Astrocyte (in vitro differentiated cells and primary cell): ENCODE measurements at regions not wholly inside any gene's neighbourhood (a gene's known extent, or its start where the extent isn't known, plus 50 kb on each side); places are given as distances from the start of the nearest gene placed in this dataset.
"Not testable (repeated sequence)": the region's sequence is repeated elsewhere in the genome, so short reads cannot be mapped to it uniquely, and the experiment has no call there.

Experiments
- DNase-seq: peaks from one replicate; pipeline ENCODE4 v3.0.0-alpha.2; 2010; ENCODE audit warnings: low read depth
- FAIRE-seq: peaks from 2 replicates; lab custom pipeline; 2011; peaks lifted over from hg19 to GRCh38; lab: Jason Lieb, UNC
- H2AFZ ChIP-seq: 2 replicates; pipeline ENCODE4 v1.6.0; 2012; ENCODE audit warnings: low read depth, low read length, inconsistent platforms
- H3K27ac ChIP-seq: 2 replicates; pipeline ENCODE4 v1.5.1; 2011; ENCODE audit warnings: low read depth, low read length, inconsistent platforms
- H3K27me3 ChIP-seq: 2 replicates; pipeline ENCODE4 v1.6.0; 2011; ENCODE audit warnings: low read length, inconsistent platforms; ENCODE audit not compliant: insufficient read depth
- H3K36me3 ChIP-seq: 2 replicates; pipeline ENCODE4 v1.5.1; 2011; ENCODE audit warnings: low read length, inconsistent platforms; ENCODE audit not compliant: insufficient read depth
- H3K4me1 ChIP-seq: 2 replicates; pipeline ENCODE4 v1.5.1; 2011; ENCODE audit warnings: low read length, inconsistent platforms; ENCODE audit not compliant: insufficient read depth
- H3K4me2 ChIP-seq: 2 replicates; pipeline ENCODE4 v1.6.0; 2012; ENCODE audit warnings: low read length, inconsistent platforms
- H3K4me3 ChIP-seq: 2 replicates; pipeline ENCODE4 v1.5.1; 2011; ENCODE audit warnings: low read depth, mild to moderate bottlenecking, low read length, inconsistent platforms; ENCODE audit not compliant: insufficient read depth
- H3K79me2 ChIP-seq: 2 replicates; pipeline ENCODE4 v1.6.0; 2012; ENCODE audit warnings: mild to moderate bottlenecking, low read length, inconsistent platforms; ENCODE audit not compliant: insufficient read depth
- H3K9ac ChIP-seq: 2 replicates; pipeline ENCODE4 v1.6.0; 2012; ENCODE audit warnings: mild to moderate bottlenecking, low read length, inconsistent platforms
- H3K9me3 ChIP-seq: 2 replicates; pipeline ENCODE4 v1.5.1; 2012; ENCODE audit warnings: low read depth, mild to moderate bottlenecking, low read length, inconsistent platforms; ENCODE audit not compliant: insufficient read depth
- H4K20me1 ChIP-seq: 2 replicates; pipeline ENCODE4 v1.6.0; 2012; ENCODE audit warnings: low read length, inconsistent platforms; ENCODE audit not compliant: insufficient read depth
- H3K27ac Mint-ChIP-seq: one replicate; pipeline ENCODE4 v1.8.0; 2021; ENCODE audit warnings: mild to moderate bottlenecking, mixed read lengths; ENCODE audit not compliant: unreplicated experiment
- H3K27me3 Mint-ChIP-seq: one replicate; pipeline ENCODE4 v1.8.0; 2021; ENCODE audit warnings: low read depth, mixed read lengths; ENCODE audit not compliant: unreplicated experiment
- H3K36me3 Mint-ChIP-seq: one replicate; pipeline ENCODE4 v1.8.0; 2021; ENCODE audit warnings: low read depth, mixed read lengths; ENCODE audit not compliant: unreplicated experiment
- H3K4me1 Mint-ChIP-seq: one replicate; pipeline ENCODE4 v1.8.0; 2021; ENCODE audit warnings: low read depth, mixed read lengths; ENCODE audit not compliant: unreplicated experiment
- H3K4me3 Mint-ChIP-seq: one replicate; pipeline ENCODE4 v1.8.0; 2021; ENCODE audit warnings: mild to moderate bottlenecking, moderate library complexity, mixed read lengths; ENCODE audit not compliant: unreplicated experiment
- H3K9me3 Mint-ChIP-seq: one replicate; pipeline ENCODE4 v1.8.0; 2021; ENCODE audit warnings: mild to moderate bottlenecking, mixed read lengths; ENCODE audit not compliant: unreplicated experiment
- EZH2 ChIP-seq: IDR thresholded peaks from 2 replicates; pipeline ENCODE4 v1.6.1; 2012; ENCODE audit warnings: mild to moderate bottlenecking, low read length, inconsistent platforms; ENCODE audit not compliant: insufficient read depth
- TF ChIP-seq, protein P1 (sequence below): IDR thresholded peaks from 2 replicates; pipeline ENCODE4 v1.5.1; 2011; ENCODE audit warnings: low read depth, mild to moderate bottlenecking, inconsistent platforms, low read length, moderate library complexity; ENCODE audit not compliant: insufficient read depth

DNA sequence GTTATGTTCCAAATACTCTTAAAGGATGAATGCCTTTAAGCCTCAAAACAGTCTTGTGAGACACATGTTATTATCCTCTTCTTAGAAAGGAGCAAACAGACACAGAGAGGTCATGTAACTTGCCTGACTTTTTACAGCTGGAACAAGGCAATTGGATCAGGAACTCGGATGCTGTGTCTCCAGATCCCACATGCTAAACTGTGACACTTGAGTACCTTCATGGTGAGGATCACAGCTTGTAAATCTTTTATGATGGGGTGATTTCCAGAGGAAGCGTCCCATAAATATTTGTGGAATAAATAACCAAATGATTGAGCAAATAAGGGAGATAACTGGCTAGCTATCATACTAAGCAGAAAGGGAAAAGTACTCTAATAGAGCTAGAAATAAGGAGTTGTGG lies 171.2 kb downstream of the C11orf91 start:
- Histone ChIP-seq H3K4me1 (peaks cover 24% of the 10 kb centered on the region), H3K27me3 (no peaks in the 10 kb centered on the region), H2AFZ (no peak overlapping the region), H4K20me1 (no peaks in the 10 kb centered on the region), H3K4me2 (no peak overlapping the region), H3K9ac (no peak overlapping the region), H3K27ac (no peak overlapping the region), H3K79me2 (peaks cover 8% of the 10 kb centered on the region), H3K36me3 (no peaks in the 10 kb centered on the region), H3K4me3 (no peak overlapping the region), H3K9me3 (no peaks in the 10 kb centered on the region)
- FAIRE-seq, result no peak
- H3K4me3 Mint-ChIP-seq, result no peak overlapping the region
- no peaks in the 10 kb centered on the region for H3K9me3 Mint-ChIP-seq
- no peak for TF ChIP-seq EZH2
- TF ChIP-seq, protein P1, sequence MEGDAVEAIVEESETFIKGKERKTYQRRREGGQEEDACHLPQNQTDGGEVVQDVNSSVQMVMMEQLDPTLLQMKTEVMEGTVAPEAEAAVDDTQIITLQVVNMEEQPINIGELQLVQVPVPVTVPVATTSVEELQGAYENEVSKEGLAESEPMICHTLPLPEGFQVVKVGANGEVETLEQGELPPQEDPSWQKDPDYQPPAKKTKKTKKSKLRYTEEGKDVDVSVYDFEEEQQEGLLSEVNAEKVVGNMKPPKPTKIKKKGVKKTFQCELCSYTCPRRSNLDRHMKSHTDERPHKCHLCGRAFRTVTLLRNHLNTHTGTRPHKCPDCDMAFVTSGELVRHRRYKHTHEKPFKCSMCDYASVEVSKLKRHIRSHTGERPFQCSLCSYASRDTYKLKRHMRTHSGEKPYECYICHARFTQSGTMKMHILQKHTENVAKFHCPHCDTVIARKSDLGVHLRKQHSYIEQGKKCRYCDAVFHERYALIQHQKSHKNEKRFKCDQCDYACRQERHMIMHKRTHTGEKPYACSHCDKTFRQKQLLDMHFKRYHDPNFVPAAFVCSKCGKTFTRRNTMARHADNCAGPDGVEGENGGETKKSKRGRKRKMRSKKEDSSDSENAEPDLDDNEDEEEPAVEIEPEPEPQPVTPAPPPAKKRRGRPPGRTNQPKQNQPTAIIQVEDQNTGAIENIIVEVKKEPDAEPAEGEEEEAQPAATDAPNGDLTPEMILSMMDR, result no peak
- no peaks in the 10 kb centered on the region for H3K36me3 Mint-ChIP-seq
- no peak for DNase-seq
- no peak overlapping the region for H3K27ac Mint-ChIP-seq
- H3K27me3 Mint-ChIP-seq, result no peaks in the 10 kb centered on the region
- H3K4me1 Mint-ChIP-seq, result peaks cover 30% of the 10 kb centered on the region

DNA sequence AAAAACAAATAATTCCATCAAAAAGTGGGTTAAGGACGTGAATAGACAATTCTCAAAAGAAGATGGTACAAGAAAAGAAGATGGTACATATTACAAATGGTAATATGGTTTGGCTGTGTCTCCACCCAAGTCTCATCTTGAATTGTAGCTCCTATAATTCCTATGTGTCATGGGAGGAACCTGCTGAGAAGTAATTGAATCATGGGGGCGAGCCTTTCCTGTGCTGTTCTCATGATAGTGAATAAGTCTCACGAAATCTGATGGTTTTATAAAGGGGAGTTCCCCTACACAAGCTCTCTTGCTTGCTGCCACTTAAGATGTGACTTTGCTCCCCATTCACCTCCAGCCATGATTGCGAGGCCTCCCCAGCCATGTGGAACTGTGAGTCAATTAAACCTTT lies 172.9 kb downstream of the C11orf91 start:
- not testable (repeated sequence) for H3K9me3 Mint-ChIP-seq, H3K27ac Mint-ChIP-seq, FAIRE-seq, H3K27me3 Mint-ChIP-seq, H3K4me2 ChIP-seq, H3K27me3 ChIP-seq, DNase-seq, H3K4me3 Mint-ChIP-seq, H3K9me3 ChIP-seq, H3K9ac ChIP-seq, H2AFZ ChIP-seq, H3K4me3 ChIP-seq, H3K36me3 Mint-ChIP-seq, H3K27ac ChIP-seq, H4K20me1 ChIP-seq, H3K36me3 ChIP-seq
- Histone ChIP-seq H3K79me2 (peaks cover 12% of the 10 kb centered on the region), H3K4me1 (peaks cover 21% of the 10 kb centered on the region)
- H3K4me1 Mint-ChIP-seq, result peaks cover 18% of the 10 kb centered on the region

DNA sequence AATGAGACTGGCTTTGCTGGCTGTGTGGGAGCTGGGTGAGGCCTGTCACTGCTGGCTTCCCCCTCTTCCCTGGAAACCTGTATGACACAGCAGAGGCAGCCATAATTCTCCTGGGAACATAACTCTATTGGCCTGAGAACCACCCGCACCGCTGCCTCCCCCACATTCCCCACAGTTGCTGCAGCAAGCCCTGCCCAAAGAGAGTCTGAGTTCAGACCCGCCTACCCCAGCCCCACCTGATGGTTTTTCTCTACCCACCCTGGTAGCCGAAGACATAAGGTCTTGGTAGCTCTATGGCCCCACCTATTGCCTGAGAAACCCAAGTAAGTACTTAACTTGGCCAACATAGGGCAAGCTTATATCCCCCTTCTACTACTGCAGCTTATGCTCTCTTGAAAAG lies 174.8 kb downstream of the C11orf91 start:
- Mint-ChIP-seq H3K27ac (no peak overlapping the region), H3K36me3 (no peaks in the 10 kb centered on the region), H3K9me3 (no peaks in the 10 kb centered on the region), H3K4me1 (peaks cover 9% of the 10 kb centered on the region), H3K4me3 (no peak overlapping the region), H3K27me3 (no peaks in the 10 kb centered on the region)
- Histone ChIP-seq H3K4me1 (peaks cover 4% of the 10 kb centered on the region), H3K4me2 (no peak overlapping the region), H3K9me3 (no peaks in the 10 kb centered on the region), H3K79me2 (peaks cover 19% of the 10 kb centered on the region), H2AFZ (no peak overlapping the region), H3K36me3 (no peaks in the 10 kb centered on the region), H3K27ac (no peak overlapping the region), H3K9ac (no peak overlapping the region), H4K20me1 (peaks cover 5% of the 10 kb centered on the region), H3K4me3 (no peak overlapping the region), H3K27me3 (no peaks in the 10 kb centered on the region)
- DNase-seq (no peak), FAIRE-seq (no peak)
- TF ChIP-seq EZH2, result no peak
- TF ChIP-seq, protein P1, result no peak
